GM12873 (cell line): ENCODE measurements at regions not wholly inside any gene's neighbourhood (a gene's known extent, or its start where the extent isn't known, plus 50 kb on each side); places are given as distances from the start of the nearest gene placed in this dataset.

Experiments
- TF ChIP-seq, protein P1 (sequence below): IDR thresholded peaks from 2 replicates; pipeline ENCODE4 v1.5.1; 2012; ENCODE audit warnings: low read depth, mild to moderate bottlenecking, moderate library complexity, low read length, control low read depth; ENCODE audit not compliant: insufficient read depth; ENCODE audit errors: missing control alignments

DNA sequence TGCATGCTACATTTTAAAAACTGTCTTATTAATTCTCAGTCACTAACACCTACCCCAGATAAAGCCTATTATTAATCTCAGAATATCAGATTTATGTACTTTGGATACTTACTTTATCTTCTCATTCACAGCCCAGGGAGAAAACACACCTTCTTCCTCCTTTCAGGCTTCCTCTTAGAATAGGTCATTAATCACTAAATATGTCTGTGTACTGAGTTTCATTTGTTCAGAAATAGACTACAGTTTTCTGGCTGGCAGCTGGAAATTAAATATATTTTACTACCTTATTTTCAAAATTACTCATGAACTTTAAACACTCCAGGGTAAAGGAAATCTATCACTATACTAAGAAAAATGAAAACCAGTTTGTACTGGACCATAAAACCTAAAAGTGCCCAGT lies 147.7 kb upstream of the DST start:
- TF ChIP-seq, protein P1, sequence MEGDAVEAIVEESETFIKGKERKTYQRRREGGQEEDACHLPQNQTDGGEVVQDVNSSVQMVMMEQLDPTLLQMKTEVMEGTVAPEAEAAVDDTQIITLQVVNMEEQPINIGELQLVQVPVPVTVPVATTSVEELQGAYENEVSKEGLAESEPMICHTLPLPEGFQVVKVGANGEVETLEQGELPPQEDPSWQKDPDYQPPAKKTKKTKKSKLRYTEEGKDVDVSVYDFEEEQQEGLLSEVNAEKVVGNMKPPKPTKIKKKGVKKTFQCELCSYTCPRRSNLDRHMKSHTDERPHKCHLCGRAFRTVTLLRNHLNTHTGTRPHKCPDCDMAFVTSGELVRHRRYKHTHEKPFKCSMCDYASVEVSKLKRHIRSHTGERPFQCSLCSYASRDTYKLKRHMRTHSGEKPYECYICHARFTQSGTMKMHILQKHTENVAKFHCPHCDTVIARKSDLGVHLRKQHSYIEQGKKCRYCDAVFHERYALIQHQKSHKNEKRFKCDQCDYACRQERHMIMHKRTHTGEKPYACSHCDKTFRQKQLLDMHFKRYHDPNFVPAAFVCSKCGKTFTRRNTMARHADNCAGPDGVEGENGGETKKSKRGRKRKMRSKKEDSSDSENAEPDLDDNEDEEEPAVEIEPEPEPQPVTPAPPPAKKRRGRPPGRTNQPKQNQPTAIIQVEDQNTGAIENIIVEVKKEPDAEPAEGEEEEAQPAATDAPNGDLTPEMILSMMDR, result no peak

DNA sequence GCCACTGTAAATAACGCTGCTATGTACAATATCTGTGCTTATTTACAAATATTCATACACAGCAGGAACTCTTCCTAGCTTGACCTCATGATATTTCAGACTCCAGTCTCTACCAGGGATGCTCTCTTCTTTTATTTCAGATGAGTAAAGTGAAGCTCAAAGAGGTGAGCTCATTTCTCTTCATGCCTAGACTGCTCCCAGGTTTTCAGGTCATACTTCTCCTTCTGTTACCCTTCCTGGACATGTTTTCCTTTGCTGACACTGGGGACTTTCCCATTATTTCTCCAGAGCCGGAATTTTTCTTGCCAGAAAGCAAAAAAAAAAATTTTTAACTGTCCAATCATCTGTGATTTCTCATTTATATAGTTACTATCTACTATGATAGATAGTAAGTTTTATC lies 147.2 kb upstream of the DST start:
- TF ChIP-seq, protein P1, result no peak

DNA sequence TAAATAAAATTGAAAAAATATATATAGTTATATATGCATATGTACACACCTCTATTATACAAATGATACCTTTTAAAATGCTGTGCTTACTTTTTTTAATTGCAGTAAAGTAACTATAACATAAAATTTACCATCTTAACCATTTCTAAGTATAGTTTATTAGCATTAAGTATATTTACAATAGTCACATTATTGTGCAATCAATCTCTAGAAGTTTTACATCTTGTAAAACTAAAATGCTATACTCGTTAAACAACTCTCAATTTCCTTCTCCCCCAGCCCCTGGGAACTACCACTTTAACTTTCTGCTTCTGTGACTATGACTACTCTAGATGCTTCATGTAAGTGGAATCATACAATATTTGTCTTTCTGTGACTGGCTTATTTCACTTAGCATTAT lies 146.7 kb upstream of the DST start:
- TF ChIP-seq, protein P1, result no peak

DNA sequence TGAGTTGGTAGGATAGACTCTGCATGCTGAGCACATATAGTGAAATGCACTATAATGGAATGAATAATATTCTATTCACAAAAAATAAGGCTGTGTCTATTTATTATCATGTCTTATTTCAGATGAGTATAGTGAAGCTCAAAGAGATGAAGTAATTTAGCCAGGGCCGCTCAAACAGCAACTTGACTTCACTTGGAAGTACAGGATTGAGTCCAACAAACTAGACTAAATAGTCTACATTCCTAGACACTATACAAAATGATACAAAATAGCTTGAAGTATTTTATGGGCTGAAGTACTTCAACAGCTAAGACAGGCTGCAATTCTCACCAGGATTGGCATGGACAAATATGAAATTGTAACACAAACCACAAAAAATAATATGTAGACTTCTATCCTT lies 144.5 kb upstream of the DST start:
- TF ChIP-seq, protein P1, result no peak

DNA sequence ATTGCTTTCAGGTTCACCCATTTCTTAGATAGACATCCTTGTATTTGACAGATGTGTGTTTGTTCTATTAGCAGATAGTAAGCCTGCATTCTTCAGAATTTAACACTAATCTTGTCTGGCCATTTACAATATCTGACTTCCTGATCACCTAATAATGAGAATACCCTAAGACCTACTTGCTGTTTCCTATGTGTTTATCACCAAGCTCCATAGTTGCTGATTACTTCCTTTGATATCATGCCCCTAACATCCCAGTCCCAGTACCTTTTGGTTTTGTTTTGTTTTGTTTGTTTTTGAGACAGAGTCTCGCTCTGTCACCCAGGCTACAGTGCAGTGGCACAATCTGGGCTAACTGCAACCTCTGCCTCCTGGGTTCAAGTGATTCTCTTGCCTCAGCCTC lies 143.6 kb upstream of the DST start:
- TF ChIP-seq, protein P1, result no peak

DNA sequence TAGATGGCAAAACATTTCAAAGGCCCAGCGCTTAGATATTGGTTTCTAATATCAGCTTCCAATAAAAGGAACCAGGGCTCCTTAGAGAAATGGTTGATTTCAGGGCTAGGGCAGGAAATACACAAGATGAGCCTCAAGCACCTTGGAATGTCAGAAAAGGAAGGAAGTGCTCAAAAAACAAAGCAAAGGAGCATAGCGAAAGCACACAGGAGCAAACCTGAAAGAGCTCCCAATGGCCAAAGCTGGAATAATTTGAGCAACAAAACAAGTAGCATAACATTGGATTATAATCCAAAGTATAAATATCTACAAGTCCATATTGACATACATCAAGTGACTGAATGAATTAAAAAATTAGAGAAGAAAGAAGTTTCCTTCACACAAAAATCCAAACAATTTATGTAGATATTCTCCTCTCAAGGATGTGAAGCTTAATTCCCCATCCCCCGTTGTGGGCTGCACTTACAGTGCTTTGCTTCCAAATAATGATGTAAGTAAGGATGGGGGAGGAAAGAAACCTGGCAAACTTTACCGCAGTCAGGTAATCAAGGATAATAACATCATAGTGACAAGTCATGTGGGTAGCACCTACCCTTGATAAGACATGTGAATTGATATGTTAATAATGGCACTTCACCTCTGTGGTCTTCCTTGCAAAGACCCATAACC lies 132.9 kb upstream of the DST start:
- TF ChIP-seq, protein P1, result no peak

DNA sequence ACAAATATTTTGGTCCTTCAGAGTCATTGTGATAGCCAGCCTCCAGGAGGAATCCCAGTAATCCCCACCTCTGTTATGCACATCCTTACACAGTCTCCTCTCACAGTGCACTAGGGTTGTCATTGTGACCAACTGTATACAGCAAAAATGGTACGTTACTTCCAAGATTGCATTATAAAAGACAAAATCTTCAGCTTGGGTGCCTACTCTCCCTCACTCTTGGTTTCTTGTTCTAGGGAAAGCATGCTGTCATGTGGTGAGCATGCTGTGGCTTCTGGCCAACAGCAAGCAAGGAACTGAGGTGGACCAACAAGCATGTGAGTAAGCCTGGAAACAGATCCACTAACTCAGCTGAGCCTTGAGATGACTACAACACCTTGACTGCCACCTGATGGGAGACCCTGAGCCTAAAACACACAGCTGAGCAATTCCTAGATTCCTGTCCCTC lies 130.1 kb upstream of the DST start:
- TF ChIP-seq, protein P1, result no peak
